ENCODE measurements at regions not wholly inside any gene's neighbourhood (a gene's known extent, or its start where the extent isn't known, plus 50 kb on each side); places are given as distances from the start of the nearest gene placed in this dataset.

GRCh38 chr1:30418939-30419720 lies 304.3 kb downstream of the MATN1 start:
- H3K4me3 ChIP-seq (ENCODE audit: low read depth, low read length) = no peak overlapping the region
- DNase-seq (ENCODE audit: low read depth) = no peak
- TF ChIP-seq CTCF (IDR thresholded peaks at IDR 0.05; ENCODE audit: low read depth, low read length, missing control alignments) = no peak

- H3K4me3 ChIP-seq (ENCODE audit: low read depth, low read length) = no peak overlapping the region
- TF ChIP-seq CTCF (IDR thresholded peaks at IDR 0.05; ENCODE audit: low read depth, low read length, missing control alignments) = no peak
- DNase-seq (ENCODE audit: low read depth) = no peak
Observed at GRCh38 chr1:30418061-30418938, 305.1 kb downstream of the MATN1 start.

GRCh38 chr1:30417701-30418046 lies 305.7 kb downstream of the MATN1 start:
- no peak for TF ChIP-seq CTCF (IDR thresholded peaks at IDR 0.05; ENCODE audit: low read depth, low read length, missing control alignments)
- no peak for DNase-seq (ENCODE audit: low read depth)
- H3K4me3 ChIP-seq (ENCODE audit: low read depth, low read length) = no peak overlapping the region

GRCh38 chr1:30417001-30417700 lies 306.2 kb downstream of the MATN1 start:
- no peak overlapping the region for H3K4me3 ChIP-seq (ENCODE audit: low read depth, low read length)
- no peak for TF ChIP-seq CTCF (IDR thresholded peaks at IDR 0.05; ENCODE audit: low read depth, low read length, missing control alignments)
- DNase-seq (ENCODE audit: low read depth) = no peak

GRCh38 chr1:30416221-30416820 lies 307.1 kb downstream of the MATN1 start:
- no peak for DNase-seq (ENCODE audit: low read depth)
- TF ChIP-seq CTCF (IDR thresholded peaks at IDR 0.05; ENCODE audit: low read depth, low read length, missing control alignments) = no peak
- H3K4me3 ChIP-seq (ENCODE audit: low read depth, low read length) = no peak overlapping the region

- H3K4me3 ChIP-seq (ENCODE audit: low read depth, low read length) = no peak overlapping the region
- TF ChIP-seq CTCF (IDR thresholded peaks at IDR 0.05; ENCODE audit: low read depth, low read length, missing control alignments) = no peak
- no peak for DNase-seq (ENCODE audit: low read depth)
Observed at GRCh38 chr1:30415171-30415940, 308.0 kb downstream of the MATN1 start.
